Thoracic aorta (tissue), 2 donors: ENCODE measurements at regions not wholly inside any gene's neighbourhood (a gene's known extent, or its start where the extent isn't known, plus 50 kb on each side); places are given as distances from the start of the nearest gene placed in this dataset.
"Not testable (repeated sequence)": the region's sequence is repeated elsewhere in the genome, so short reads cannot be mapped to it uniquely, and the experiment has no call there.

Experiments
- ATAC-seq: fragments of 150-250 bp; one replicate; pipeline ENCODE4 v1.8.0; 2017; ENCODE audit warnings: low read depth; ENCODE audit not compliant: insufficient number of reproducible peaks, low FRiP score
- DNase-seq: peaks from one replicate; pipeline ENCODE4 v3.0.0-alpha.2; 2020; ENCODE audit warnings: low spot score
- H3K27ac ChIP-seq, 2 donors: fragments of 200-600 bp; sonication (generic); 1 replicate in 1 of 2; 2 replicates in 1 of 2; pipeline ENCODE4 v1.5.1; 2016; ENCODE audit warnings: mild to moderate bottlenecking in 2 of 2, moderate library complexity in 2 of 2
- H3K27me3 ChIP-seq: fragments of 200-600 bp; sonication (generic); replicated peaks from 2 replicates; pipeline ENCODE4 v1.6.0; 2016; ENCODE audit warnings: mild to moderate bottlenecking; ENCODE audit not compliant: insufficient read depth
- H3K36me3 ChIP-seq: fragments of 200-600 bp; sonication (generic); one replicate; pipeline ENCODE4 v1.5.1; 2016
- H3K4me1 ChIP-seq, 2 donors: fragments of 200-600 bp; sonication (generic); 1 replicate in 1 of 2; 2 replicates in 1 of 2; pipeline versions ENCODE4 v1.5.1 to v1.6.0; 2016; ENCODE audit warnings: low read depth in 2 of 2, mild to moderate bottlenecking in 1 of 2; ENCODE audit not compliant: control insufficient read depth in 1 of 2
- H3K4me3 ChIP-seq: fragments of 200-600 bp; sonication (generic); 2 replicates; pipeline ENCODE4 v1.5.1; 2016; ENCODE audit warnings: mild to moderate bottlenecking
- H3K9me3 ChIP-seq: fragments of 200-600 bp; sonication (generic); 2 replicates; pipeline ENCODE4 v1.5.1; 2016
- CTCF ChIP-seq: fragments of 200-600 bp; sonication (generic); IDR thresholded peaks from one replicate; pipeline ENCODE4 v1.5.1; 2019; ENCODE audit warnings: antibody characterized with exemption

DNA sequence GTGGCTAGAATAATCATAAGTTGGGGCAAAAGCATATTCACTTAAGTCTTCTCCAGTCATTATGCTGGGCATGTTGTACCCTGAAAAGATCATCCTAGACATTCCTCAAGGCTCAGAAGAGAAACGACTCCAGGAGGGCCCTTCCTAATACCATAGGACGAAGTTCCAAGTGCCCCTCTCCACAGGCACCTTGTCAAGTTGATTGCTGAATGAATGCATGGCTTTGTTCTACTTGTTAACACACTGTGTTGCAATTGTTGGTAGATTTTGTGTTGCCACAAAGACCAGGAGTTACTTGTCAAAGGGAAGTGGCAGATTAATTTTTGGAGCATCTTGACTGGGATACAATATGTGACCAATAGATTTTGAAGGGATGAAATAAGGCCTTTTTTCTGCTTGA, 194.3 kb upstream of the SMLR1 start:
- no peak for TF ChIP-seq CTCF
- Histone ChIP-seq H3K27ac (no peak overlapping the region), H3K4me3 (no peak overlapping the region), H3K4me1 (no peaks in the 10 kb centered on the region), H3K36me3 (no peaks in the 10 kb centered on the region), H3K9me3 (no peaks in the 10 kb centered on the region), H3K27me3 (no peaks in the 10 kb centered on the region)
- DNase-seq, result no peak
- no peak for ATAC-seq

DNA sequence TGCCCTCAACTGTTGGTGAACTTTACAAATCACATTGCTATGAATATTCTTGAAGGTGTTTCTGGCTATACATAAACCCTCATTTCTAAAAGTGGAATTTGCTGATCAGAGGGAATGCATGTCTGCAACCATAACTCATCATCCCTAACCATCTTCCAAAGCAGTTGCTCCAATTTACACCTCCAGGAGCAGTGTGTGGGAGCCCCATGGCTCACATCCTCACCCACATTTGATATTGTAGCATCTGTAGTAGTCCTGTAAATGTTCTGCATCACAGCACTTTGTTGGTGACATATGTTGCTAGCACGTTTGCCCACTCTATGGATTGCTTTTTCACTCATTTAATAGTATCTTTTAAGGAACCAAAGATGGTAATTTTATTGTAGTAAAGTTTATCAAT, 183.8 kb upstream of the SMLR1 start:
- H3K4me1 ChIP-seq, result no peaks in the 10 kb centered on the region
- H3K4me3 ChIP-seq, result no peak overlapping the region
- no peak for TF ChIP-seq CTCF
- no peaks in the 10 kb centered on the region for H3K27me3 ChIP-seq
- H3K9me3 ChIP-seq, result peaks cover 4% of the 10 kb centered on the region
- no peak overlapping the region for H3K27ac ChIP-seq
- ATAC-seq (no peak), DNase-seq (no peak)
- no peaks in the 10 kb centered on the region for H3K36me3 ChIP-seq

- Histone ChIP-seq H3K9me3 (peaks cover 4% of the 10 kb centered on the region), H3K4me1 (no peaks in the 10 kb centered on the region), H3K27me3 (no peaks in the 10 kb centered on the region), H3K27ac (no peak overlapping the region), H3K4me3 (no peak overlapping the region), H3K36me3 (no peaks in the 10 kb centered on the region)
- no peak for ATAC-seq
- no peak for TF ChIP-seq CTCF
- DNase-seq, result no peak
These were observed 183.0 kb upstream of the SMLR1 start for GRCh38 chr6:130644175-130644574.

DNA sequence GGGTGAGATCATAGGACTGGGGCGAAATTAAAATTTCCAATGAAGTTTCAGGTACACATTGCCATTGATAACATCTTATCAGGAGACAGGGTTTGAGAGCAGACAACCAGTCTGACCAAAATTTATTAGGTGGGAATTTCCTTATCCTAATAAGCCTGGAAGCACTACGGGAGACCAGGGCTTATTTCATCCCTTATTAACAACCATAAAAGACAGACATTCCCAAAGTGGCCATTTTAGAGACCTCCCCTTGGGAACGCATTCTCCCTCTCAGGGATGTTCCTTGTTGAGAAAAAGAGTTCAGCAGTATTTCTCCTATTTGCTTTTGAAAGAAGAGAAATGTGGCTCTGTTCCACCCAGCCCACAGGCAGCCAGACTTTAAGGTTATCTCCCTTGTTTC, 182.4 kb upstream of the SMLR1 start:
- H3K4me3 ChIP-seq, H3K27me3 ChIP-seq, H3K27ac ChIP-seq, H3K9me3 ChIP-seq, DNase-seq, ATAC-seq, H3K36me3 ChIP-seq, H3K4me1 ChIP-seq: not testable (repeated sequence)

DNA sequence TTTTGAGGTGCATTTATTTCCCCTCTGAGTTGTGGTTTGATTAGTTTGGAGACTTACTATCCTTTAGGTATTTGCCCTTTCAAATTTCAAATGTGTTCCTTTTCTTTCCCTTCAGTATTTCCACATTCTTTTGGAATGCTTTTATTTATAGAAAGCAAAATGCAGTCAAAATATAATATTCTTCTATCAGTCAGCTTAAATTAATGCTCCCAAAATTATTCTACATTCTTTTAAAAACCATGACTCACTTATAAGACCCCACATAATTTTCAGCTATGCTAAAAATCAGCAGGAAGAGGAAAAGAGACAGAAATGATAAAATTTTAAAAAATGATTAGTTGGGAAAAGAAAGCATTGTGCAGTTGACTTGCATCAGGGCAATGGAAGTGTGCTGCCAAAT, 180.0 kb upstream of the SMLR1 start:
- ATAC-seq (no peak), DNase-seq (no peak)
- Histone ChIP-seq H3K27me3 (no peaks in the 10 kb centered on the region), H3K4me3 (no peak overlapping the region), H3K36me3 (no peaks in the 10 kb centered on the region), H3K27ac (no peak overlapping the region), H3K4me1 (no peaks in the 10 kb centered on the region), H3K9me3 (peaks cover 4% of the 10 kb centered on the region)
- no peak for TF ChIP-seq CTCF

DNA sequence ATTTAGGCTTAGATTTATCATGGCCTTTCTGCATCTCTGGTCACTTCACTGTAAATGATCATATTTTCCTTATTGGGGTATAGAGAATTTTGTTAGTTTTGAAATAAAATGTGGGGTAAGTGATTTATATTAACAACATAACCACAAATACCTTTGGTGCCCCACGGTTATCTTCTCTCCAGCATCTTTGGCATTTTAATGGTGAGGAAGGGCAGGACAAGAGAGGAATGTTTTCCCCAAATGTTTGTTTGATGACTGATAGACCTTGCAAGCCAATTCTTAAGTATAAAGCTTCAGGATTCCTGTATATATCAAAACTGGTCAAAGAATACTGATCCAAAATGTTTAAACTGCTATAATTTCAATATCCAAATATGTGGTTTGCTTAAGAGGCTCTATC, 171.6 kb upstream of the SMLR1 start:
- ATAC-seq, result no peak
- DNase-seq, result no peak
- H3K27ac ChIP-seq, result no peak overlapping the region
- H3K9me3 ChIP-seq, result no peaks in the 10 kb centered on the region
- H3K4me3 ChIP-seq, result no peak overlapping the region
- no peak for TF ChIP-seq CTCF
- no peaks in the 10 kb centered on the region for H3K4me1 ChIP-seq
- H3K36me3 ChIP-seq, result no peaks in the 10 kb centered on the region
- H3K27me3 ChIP-seq, result no peaks in the 10 kb centered on the region
